KOPT-K1 (cell line): ENCODE measurements at regions not wholly inside any gene's neighbourhood (a gene's known extent, or its start where the extent isn't known, plus 50 kb on each side); places are given as distances from the start of the nearest gene placed in this dataset.
"Not testable (repeated sequence)": the region's sequence is repeated elsewhere in the genome, so short reads cannot be mapped to it uniquely, and the experiment has no call there.

Experiments
- H3K27ac ChIP-seq: fragments of 200-600 bp; sonication (generic); 2 replicates; pipeline ENCODE4 v1.5.1; 2016; ENCODE audit warnings: antibody characterized with exemption, mild to moderate bottlenecking, low read depth, low read length; ENCODE audit not compliant: poor library complexity, severe bottlenecking
- H3K36me3 ChIP-seq: fragments of 200-600 bp; sonication (generic); 2 replicates; pipeline ENCODE4 v1.5.1; 2017; ENCODE audit warnings: antibody characterized with exemption, mild to moderate bottlenecking, low read length, moderate library complexity; ENCODE audit not compliant: insufficient read depth
- H3K9me3 ChIP-seq: fragments of 200-600 bp; sonication (generic); 2 replicates; pipeline ENCODE4 v1.5.1; 2017; ENCODE audit warnings: antibody characterized with exemption, low read length, mild to moderate bottlenecking; ENCODE audit not compliant: insufficient read depth, poor library complexity, severe bottlenecking

DNA sequence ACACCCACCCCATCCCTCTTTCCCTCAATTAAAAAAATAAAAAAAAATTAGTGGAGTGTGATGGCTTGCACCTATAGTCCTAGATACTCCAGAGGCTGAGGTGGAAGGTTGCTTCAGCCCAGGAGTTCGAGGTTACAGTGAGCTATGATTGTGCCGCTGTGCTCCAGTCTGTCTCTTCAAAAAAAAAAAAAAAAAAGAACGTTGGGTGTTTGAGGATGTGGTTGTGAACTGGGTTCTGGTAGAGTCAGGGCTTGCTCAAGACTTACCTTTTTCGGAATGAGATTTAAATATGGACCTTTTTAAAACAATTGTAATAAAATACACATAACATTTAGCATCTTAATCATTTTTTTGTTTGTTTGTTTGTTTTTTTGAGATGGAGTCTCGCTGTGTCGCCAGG, 211.9 kb downstream of the OR2B2 start:
- Histone ChIP-seq H3K27ac (no peak overlapping the region), H3K36me3 (no peaks in the 10 kb centered on the region), H3K9me3 (no peaks in the 10 kb centered on the region)

DNA sequence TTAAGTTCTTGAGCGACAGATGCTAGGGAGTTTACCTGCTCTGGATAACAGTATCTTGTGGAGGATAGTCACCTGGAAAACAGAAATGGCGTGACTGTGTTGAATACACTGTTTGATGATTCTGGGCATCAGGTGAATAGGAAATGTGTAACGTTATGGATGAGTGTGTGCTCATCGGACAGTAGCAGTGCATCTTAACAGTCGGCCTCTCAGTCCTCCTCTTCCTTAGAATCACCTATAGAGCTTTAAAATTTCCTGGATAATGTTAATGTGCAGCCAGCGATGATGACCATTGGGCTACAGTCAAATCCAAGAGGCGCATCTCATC, 217.7 kb downstream of the OR2B2 start:
- Histone ChIP-seq H3K27ac (peak overlapping the region; percentile 47), H3K36me3 (no peaks in the 10 kb centered on the region), H3K9me3 (no peaks in the 10 kb centered on the region)

DNA sequence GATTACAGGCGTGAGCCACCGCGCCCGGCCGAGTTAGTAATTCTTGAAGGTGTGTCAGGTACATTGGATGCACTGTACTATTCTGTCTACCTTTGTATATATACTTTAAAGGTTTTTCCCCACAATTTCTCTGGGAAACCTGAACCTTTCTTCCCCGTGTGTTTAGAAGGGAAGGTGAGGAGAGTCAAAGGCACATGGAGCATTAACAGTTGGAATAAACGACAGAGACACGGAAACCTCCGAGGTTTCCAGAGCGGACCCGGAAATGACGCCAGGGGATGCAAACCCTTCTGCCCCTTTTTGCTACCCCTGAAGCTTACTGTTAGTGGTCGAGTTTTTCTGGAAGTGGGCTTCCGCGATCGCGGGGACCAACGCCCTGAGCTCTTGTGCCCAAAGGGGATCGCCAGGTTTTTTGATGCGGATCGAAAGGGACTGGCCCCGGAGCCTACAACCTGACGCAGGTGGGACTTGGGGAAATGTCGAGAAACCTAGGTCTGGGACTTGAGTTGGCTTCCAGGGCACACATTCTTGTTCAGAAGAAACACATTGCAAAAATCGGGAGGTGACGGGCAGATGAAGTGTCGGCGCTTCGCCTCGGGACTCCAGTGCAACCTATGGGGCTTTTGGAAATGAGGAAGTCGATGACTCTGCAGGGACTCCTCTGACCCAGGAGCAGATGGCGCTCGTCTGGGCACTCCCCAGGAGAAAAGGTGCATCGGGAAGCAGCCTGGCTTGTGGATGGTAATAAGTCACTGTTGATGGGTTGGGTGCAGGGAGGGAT, 218.2 kb downstream of the OR2B2 start:
- H3K36me3 ChIP-seq = no peaks in the 10 kb centered on the region
- H3K27ac ChIP-seq = peak overlapping the region; percentile 47
- H3K9me3 ChIP-seq = no peaks in the 10 kb centered on the region

DNA sequence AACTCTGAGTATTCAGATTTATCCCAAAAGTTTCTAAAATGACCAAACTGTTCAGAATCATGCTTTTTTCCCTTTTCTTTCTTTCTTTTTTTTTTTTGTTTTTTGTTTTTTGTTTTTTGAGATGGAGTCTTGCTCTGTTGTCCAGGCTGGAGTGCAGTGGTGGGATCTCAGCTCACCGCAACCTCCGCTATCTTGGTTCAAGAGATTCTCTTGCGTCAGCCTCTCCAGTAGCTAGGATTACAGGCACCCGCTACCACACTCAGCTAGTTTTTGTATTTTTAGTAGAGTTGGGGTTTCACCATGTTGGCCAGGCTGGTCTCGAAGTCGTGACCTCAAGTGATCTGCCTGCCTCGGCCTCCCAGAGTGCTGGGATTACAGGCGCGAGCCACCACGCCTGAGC, 219.2 kb upstream of the ZNF184 start:
- H3K9me3 ChIP-seq, H3K27ac ChIP-seq, H3K36me3 ChIP-seq: not testable (repeated sequence)

DNA sequence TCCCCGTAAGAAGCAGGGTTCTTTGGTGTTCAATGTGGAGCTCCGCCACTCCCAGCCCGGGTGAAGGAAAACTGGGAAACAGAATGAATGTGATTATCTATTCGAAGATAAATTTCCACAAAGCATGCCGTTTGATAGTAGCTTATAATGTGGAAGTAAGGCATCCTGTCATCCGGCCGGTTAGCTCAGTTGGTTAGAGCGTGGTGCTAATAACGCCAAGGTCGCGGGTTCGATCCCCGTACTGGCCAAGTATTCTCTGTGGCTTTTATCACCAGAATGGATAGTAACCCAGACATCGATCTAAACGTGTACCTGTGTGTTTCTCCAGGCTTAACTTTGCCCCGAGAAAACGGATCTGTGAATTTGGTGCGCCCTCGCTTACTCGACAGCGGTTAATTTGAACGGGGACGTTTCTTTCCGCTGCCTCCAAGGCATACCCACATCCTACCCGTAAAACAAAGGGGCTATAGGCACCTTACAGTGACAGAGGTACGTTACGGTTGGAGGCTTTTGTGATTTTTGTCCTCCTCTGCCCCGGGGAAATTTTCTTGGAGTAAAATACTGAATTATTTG, 215.2 kb upstream of the ZNF184 start:
- Histone ChIP-seq H3K9me3 (no peaks in the 10 kb centered on the region), H3K27ac (peak overlapping the region; percentile 60), H3K36me3 (no peaks in the 10 kb centered on the region)

DNA sequence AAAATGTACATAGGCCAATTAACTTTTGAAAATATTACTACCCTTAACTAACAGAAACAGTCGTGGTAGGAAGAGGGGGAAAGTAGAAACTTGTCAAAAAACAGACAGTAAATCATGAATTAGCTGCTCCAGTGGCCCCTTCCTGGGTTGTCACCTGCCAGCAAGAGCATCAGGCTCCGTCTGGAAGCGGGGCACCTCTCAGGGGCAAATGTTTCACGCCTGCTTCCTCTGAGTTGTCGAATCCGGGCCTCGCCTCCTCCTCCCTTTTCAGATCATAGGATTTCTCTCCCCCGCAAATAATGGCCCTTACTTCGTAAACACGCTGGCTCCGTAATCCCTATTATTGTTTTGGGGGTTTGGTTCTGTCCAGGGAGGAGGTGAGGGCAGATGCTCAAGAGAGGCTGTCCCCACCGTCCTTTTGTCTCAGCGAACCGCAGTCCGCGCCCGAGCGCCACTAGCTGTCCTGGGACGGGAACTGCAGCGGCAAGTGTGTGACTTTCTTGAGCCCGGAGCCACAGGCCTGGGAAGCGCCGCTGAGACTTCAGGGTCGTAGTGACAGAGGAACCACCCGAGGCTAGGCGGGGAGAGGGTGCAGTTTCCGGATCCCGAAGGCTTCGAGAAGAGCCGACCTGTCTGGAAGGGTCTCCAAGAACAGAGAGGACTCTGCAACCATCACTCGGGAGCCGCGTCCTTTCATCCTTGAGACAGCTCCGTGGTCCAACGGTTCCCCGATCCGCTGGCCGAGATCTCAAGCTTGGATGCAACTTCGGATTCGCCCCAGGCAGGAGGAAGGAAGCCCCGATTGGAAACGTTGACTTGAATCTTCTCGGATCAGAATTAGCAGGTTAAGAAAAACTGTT, 214.5 kb upstream of the ZNF184 start:
- H3K9me3 ChIP-seq = no peaks in the 10 kb centered on the region
- peak overlapping the region; percentile 60 for H3K27ac ChIP-seq
- no peaks in the 10 kb centered on the region for H3K36me3 ChIP-seq

DNA sequence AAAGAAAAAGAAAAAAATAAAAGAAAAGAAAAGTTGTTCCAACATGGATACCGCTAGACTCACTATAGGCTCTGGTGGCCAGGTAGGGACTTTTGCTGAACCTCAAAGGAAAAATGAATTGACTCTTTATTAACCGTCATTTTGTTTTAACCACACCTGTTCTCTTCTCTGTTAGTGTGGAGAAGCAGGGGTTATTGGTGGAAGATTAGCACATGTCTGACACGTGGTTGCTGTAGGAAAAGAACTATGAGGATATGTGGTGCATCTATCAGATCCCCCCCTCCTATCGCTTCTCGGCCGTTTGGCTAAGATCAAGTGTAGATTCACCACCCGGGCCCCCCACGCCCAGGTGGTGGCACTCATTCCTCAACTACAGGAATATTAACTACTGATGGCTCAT, 212.4 kb upstream of the ZNF184 start:
- Histone ChIP-seq H3K27ac (no peak overlapping the region), H3K9me3 (peaks cover 11% of the 10 kb centered on the region), H3K36me3 (no peaks in the 10 kb centered on the region)

DNA sequence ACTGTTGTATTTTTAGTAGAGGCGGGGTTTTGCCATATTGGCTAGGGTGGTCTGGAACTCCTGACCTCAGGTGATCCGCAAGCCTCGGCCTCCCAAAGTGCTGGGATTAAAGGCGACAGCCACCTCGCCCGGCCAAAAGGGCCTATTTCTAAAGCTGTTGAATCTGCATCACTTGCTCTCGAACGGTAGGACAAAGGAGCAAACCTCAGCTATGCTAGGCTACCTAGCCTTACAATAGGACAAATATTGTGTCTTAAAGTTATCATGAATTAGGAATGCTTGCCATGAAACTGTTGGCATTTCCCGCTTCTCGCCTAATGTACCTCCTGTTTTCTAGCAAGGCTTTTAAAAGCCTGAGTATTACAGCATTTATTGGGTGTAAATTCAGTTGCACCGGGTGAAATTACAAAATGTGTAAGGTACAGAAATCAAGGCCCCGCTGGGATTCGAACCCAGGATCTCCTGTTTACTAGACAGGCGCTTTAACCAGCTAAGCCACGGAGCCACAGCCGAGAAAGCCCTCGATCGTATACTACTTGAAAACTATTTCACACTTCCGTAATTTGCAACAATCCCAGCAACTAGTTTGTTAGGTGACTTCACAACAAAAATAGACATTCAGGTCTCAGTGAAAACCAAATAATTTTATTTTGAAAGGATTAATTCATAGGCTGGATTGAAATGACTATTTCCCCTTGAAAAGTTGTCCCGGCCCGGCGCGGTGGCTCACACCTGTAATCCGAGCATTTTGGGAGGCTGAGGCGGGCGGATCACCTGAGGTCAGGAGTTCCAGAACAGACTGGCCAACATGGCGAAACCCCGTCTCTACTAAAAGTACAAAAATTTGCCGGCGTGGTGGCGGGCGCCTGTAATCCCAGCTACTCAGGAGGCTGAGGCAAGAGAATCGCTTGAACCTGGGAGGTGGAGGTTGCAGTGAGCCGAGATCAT, 211.6 kb upstream of the ZNF184 start:
- Histone ChIP-seq H3K27ac (no peak overlapping the region), H3K9me3 (peaks cover 16% of the 10 kb centered on the region), H3K36me3 (no peaks in the 10 kb centered on the region)

DNA sequence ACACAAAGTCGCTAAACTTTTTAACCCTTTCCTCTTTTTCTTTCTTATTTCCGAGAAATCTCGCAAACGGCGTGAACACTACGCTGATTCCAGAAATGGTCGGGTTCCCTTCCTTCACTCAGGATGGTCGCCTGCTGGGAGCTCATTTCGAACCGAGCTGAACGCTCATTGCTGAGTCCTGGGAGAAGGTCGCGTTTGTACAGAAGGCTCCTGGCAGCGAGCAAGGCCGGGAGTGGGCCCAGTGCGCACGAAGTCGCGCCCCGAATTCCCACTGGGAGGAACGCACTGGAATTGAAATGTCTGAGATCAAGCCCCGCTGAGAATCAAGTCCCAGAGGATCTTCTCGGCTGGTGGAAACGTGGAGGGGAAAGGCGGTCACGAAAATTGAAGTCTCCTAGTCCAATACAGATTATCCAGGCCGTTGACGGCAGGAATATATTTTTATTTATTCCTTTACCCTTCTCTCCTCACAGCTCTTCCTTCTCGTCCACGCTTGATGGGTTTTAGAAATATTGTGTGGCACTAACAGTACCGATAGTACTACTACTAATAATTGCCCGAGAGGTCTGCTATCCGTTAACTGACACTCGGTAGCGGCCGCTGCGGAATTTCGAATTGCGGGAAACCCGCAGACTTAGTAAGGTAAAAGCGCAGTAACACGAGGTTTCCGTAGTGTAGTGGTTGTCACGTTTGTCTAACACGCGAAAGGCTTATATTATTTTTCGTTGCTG, 207.2 kb upstream of the ZNF184 start:
- no peaks in the 10 kb centered on the region for H3K36me3 ChIP-seq
- H3K27ac ChIP-seq = no peak overlapping the region
- H3K9me3 ChIP-seq = peaks cover 24% of the 10 kb centered on the region

DNA sequence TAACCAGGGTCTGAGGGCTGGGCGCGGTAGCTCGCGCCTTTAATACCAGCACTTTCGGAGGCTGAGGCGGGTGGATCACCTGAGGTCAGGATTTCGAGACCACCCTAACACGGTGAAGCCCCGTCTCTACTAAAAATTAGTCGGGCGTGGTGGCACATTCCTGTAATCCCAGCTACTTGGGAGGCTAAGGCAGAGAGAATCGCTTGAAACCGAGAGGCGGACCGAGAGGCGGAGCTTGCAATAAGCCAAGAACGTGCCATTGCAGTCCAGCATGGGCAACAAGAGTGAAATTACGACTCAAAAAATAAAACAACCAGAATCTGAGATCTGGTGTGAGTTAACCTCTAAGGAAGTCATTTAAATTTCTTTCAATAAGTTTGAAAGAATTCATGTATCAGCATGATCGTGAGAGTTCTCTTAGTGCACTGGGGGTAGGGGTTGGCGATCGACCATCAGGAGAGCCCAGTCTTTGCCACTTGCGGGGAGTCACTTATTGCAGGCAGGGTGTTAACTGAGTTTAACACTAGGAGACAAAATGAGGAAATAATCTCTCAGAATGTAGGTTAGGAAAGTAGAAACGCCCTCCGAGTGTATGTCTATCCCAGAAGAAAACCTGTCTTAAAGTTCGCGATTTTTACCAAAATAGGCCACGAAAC, 206.5 kb upstream of the ZNF184 start:
- Histone ChIP-seq H3K9me3 (peaks cover 24% of the 10 kb centered on the region), H3K36me3 (no peaks in the 10 kb centered on the region), H3K27ac (no peak overlapping the region)

DNA sequence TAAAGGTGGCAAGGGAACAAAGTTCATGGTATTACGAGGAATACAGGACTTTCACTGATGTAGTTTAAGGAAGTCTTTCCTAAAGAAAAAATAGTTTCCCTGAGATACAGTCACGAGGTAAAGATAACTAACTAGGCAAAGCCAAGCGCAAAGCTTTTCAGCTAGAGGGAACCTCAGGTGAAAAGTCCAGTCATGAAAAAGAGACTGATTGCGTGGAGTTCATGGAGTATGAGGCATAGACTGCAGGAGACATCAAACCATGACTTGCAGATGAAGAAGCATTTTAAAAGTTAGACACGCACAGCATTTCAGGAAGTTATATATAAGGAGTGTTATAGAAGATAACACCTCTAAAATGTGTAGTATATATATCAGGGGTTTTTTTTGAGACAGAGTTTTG, 205.6 kb upstream of the ZNF184 start:
- Histone ChIP-seq H3K36me3 (no peaks in the 10 kb centered on the region), H3K9me3 (peaks cover 24% of the 10 kb centered on the region), H3K27ac (no peak overlapping the region)

DNA sequence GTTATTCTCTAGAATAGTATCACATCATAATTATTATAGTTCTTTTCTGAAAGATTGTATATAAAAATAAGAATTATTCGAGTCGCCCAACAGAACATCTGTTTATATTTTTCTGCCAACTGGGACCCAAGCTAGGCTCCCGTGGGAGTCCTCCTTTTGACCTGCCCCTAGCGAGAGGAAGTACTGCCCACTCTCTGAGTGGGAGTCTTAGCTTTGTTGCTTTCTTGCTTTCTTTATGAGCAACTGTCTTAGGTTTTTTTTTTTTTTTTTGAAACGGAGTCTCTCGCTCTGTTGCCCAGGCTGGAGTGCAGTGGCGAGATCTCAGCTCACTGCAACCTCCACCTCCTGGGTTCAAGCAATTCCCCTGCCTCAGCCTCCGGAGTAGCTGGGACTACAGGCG, 202.0 kb upstream of the ZNF184 start:
- peaks cover 12% of the 10 kb centered on the region for H3K9me3 ChIP-seq
- H3K27ac ChIP-seq = no peak overlapping the region
- no peaks in the 10 kb centered on the region for H3K36me3 ChIP-seq

DNA sequence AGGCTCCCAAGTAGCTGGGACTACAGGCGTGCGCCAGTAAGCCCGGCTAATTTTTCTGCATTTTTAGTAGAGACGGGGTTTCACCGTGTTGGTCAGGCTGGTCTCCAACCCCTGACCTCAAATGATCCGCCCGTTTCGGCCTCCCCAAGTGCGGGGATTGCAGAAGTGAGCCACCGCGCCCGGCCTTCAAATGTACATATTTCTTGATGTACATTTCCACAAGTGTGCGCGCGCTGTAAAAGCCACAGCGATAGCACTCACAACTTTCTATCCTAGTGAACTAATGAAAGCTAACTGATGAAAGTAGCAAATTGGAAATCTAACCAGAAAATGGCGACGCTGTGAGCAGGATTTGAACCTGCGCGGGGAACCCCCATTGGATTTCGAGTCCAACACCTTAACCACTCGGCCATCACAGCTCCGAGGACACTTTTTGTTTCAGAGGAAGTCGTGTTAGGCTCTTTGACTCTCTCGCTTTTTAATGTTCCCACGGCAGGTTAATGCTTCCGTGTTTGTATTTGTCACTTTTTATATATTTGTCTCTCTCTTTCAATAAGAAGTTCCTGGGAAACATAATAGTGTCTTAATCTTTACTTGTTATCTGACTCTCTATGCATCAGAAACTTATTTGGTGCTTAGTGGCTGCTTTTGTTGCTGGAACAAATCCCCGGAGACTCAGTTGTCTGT, 199.4 kb upstream of the ZNF184 start:
- Histone ChIP-seq H3K36me3 (no peaks in the 10 kb centered on the region), H3K27ac (no peak overlapping the region), H3K9me3 (peaks cover 9% of the 10 kb centered on the region)
